ENCODE measurements at regions not wholly inside any gene's neighbourhood (a gene's known extent, or its start where the extent isn't known, plus 50 kb on each side); places are given as distances from the start of the nearest gene placed in this dataset.
A peak's percentile ranks its signal among the peaks of the same experiment; 100 is the strongest.
"Not testable (repeated sequence)": the region's sequence is repeated elsewhere in the genome, so short reads cannot be mapped to it uniquely, and the experiment has no call there.

- Histone ChIP-seq H3K27ac (no peak overlapping the region), H3K9me3 (replicated peaks) (no peaks in the 10 kb centered on the region), H3K36me3 (no peaks in the 10 kb centered on the region), H3K4me1 (no peaks in the 10 kb centered on the region), H3K27me3 (no peaks in the 10 kb centered on the region; the same call in 1 of the 2 replicates), H3K4me3 (no peak overlapping the region)
- no peak for DNase-seq
These were observed 150.1 kb upstream of the STK32A start for GRCh38 chr5:147084702-147085101.

DNA sequence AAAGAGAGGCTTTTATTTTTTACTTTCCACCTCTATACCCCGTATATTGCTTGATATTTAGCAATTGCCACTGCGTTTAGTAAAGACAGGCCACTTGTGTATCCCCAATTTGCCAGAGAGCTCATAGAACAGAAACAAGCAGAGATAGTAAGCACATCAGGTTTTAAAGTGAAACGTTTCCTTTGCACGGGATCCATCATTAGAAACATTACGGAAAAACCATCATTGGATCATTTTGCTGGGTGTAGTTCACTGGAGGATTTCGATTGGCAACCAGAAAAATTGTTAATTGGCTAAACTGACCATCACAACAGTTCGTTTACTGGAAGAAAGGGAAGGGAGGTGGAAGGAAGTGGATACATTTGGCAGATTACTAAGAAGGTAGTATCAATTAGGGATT, 149.4 kb upstream of the STK32A start:
- Histone ChIP-seq H3K9me3 (replicated peaks) (no peaks in the 10 kb centered on the region), H3K27ac (no peak overlapping the region), H3K4me3 (no peak overlapping the region), H3K36me3 (no peaks in the 10 kb centered on the region), H3K4me1 (no peaks in the 10 kb centered on the region), H3K27me3 (no peaks in the 10 kb centered on the region; the same call in 1 of the 2 replicates)
- no peak for DNase-seq

DNA sequence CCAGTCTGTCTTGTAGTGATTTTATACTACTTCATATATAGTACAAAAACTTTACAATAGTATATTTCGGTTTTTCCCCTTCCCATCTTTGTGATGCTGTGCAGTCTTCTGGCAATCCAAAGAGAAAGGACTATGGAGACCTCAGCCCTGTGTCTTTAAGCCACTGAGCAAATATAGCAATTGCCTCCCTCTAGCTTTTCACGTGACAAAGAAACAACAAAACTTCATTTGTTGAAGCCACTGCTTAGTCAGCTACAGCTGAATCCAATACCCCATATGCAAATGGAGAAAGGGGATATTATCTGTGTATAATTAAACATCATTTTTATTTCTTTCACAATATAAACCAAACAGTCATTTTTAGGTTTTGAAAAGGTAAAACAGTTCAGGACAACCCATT, 142.8 kb upstream of the STK32A start:
- H3K4me3 ChIP-seq, result no peak overlapping the region
- no peaks in the 10 kb centered on the region for H3K36me3 ChIP-seq
- no peaks in the 10 kb centered on the region for H3K9me3 ChIP-seq (replicated peaks)
- DNase-seq, result no peak
- H3K27ac ChIP-seq, result no peak overlapping the region
- no peaks in the 10 kb centered on the region for H3K27me3 ChIP-seq
- no peaks in the 10 kb centered on the region for H3K4me1 ChIP-seq

GRCh38 chr5:147093138-147093537, 141.7 kb upstream of the STK32A start:
- no peak for DNase-seq
- Histone ChIP-seq H3K4me3 (no peak overlapping the region), H3K27me3 (no peaks in the 10 kb centered on the region)

GRCh38 chr5:147095740-147096139, 139.1 kb upstream of the STK32A start:
- peaks cover 2% of the 10 kb centered on the region; the same call in 1 of the 2 replicates for H3K4me1 ChIP-seq
- no peak for DNase-seq
- no peak overlapping the region for H3K27ac ChIP-seq
- no peaks in the 10 kb centered on the region for H3K9me3 ChIP-seq (replicated peaks)
- no peak overlapping the region for H3K4me3 ChIP-seq
- H3K36me3 ChIP-seq, result no peaks in the 10 kb centered on the region
- H3K27me3 ChIP-seq, result no peaks in the 10 kb centered on the region; the same call in 1 of the 2 replicates

More at GRCh38 chr5:147093138-147093537, 141.7 kb upstream of the STK32A start:
- Histone ChIP-seq H3K36me3 (no peaks in the 10 kb centered on the region), H3K27ac (no peak overlapping the region), H3K4me1 (0 out of 2 replicates have a peak, but pooled peaks cover 2% of the 10 kb centered on the region), H3K9me3 (replicated peaks) (no peaks in the 10 kb centered on the region)

DNA sequence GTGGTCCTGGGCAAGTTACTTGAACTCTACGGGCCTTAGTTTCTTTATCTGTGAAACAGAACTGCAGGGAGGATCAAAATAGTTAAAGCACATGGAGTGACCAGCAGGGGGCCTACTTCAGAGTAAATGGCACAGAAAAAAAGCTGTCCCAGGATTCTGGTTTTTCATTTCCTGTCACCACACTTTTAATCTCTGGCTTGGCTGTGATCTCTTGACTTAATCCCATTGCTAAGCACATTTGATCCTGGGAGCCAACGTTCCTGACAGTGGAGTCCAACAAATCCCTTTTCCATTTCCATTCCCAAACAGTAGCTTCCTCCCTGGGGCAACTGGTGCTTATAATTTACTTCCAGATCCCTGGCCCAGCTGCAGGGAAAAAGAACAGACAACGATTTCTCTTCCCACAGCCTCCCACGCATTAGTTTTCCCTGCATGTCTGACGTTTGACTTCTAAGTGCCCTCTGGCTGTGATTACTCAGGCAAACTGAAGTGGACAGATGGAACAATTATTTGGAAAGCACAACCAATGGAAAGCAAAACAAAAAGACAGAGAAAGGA, 136.5 kb upstream of the STK32A start:
- DNase-seq, result peak; percentile 68 to 85
- Histone ChIP-seq H3K36me3 (no peaks in the 10 kb centered on the region), H3K27ac (no peak overlapping the region), H3K9me3 (replicated peaks) (no peaks in the 10 kb centered on the region), H3K27me3 (no peaks in the 10 kb centered on the region; the same call in 1 of the 2 replicates), H3K4me1 (peaks cover 2% of the 10 kb centered on the region; the same call in 1 of the 2 replicates), H3K4me3 (no peak overlapping the region)

GRCh38 chr5:147101659-147102369, 133.0 kb upstream of the STK32A start:
- no peaks in the 10 kb centered on the region for H3K36me3 ChIP-seq
- DNase-seq, result no peak

GRCh38 chr5:147112899-147113298, 121.9 kb upstream of the STK32A start:
- DNase-seq, result no peak
- H3K27me3 ChIP-seq, result no peaks in the 10 kb centered on the region; the same call in 1 of the 2 replicates
- H3K4me1 ChIP-seq, result no peaks in the 10 kb centered on the region

More at GRCh38 chr5:147101659-147102369, 133.0 kb upstream of the STK32A start:
- no peaks in the 10 kb centered on the region for H3K9me3 ChIP-seq (replicated peaks)
- no peak overlapping the region for H3K27ac ChIP-seq
- no peaks in the 10 kb centered on the region; the same call in 1 of the 2 replicates for H3K27me3 ChIP-seq
- peaks cover 2% of the 10 kb centered on the region; the same call in 1 of the 2 replicates for H3K4me1 ChIP-seq
- H3K4me3 ChIP-seq, result no peak overlapping the region

DNA sequence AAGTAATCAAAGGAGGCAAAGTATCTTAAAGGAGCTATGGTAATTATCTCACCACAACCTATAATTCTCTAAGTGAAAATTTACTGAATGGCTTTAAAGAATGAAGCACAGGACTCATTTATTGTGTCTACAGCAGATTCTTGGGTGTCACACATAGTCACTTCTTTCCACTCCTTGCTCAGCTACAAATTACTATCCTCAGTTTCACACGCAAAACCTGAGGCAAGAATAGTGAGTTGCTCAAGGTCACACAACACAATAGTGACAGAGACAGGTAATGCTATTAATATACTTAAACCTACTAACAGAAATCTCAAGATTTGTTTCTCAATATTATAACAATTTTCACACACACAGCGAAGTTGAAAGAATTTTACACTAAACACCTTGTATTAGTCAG, 120.9 kb upstream of the STK32A start:
- no peak overlapping the region for H3K4me3 ChIP-seq
- no peaks in the 10 kb centered on the region for H3K9me3 ChIP-seq (replicated peaks)
- no peaks in the 10 kb centered on the region for H3K4me1 ChIP-seq
- no peak for DNase-seq
- H3K36me3 ChIP-seq, result no peaks in the 10 kb centered on the region
- no peak overlapping the region for H3K27ac ChIP-seq
- no peaks in the 10 kb centered on the region; the same call in 1 of the 2 replicates for H3K27me3 ChIP-seq

More at GRCh38 chr5:147112899-147113298, 121.9 kb upstream of the STK32A start:
- H3K9me3 ChIP-seq (replicated peaks), result no peaks in the 10 kb centered on the region
- no peak overlapping the region for H3K4me3 ChIP-seq
- H3K36me3 ChIP-seq, result no peaks in the 10 kb centered on the region
- H3K27ac ChIP-seq, result no peak overlapping the region

DNA sequence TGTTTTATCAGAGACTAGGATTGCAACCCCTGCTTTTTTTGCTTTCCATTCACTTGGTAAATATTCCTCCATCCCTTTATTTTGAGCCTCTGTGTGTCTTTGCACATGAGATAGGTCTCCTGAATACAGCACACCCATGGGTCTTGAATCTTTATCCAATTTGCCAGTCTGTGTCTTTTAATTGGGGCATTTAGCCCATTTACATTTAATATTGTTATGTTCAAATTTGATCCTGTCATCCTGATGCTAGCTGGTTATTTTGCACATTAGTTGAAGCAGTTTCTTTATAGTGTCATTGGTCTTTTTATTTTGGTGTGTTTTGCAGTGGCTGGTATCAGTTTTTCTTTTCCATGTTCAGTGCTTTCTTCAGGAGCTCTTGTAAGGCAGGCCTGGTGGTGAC, 95.1 kb upstream of the STK32A start:
- not testable (repeated sequence) for H3K4me1 ChIP-seq; H3K27me3 ChIP-seq; H3K4me3 ChIP-seq; H3K9me3 ChIP-seq (replicated peaks); H3K27ac ChIP-seq; DNase-seq; H3K36me3 ChIP-seq

- no peaks in the 10 kb centered on the region for H3K27me3 ChIP-seq
- DNase-seq, result no peak
- no peaks in the 10 kb centered on the region for H3K9me3 ChIP-seq (replicated peaks)
- no peaks in the 10 kb centered on the region for H3K36me3 ChIP-seq
- no peak overlapping the region for H3K27ac ChIP-seq
- no peak overlapping the region for H3K4me3 ChIP-seq
- H3K4me1 ChIP-seq, result no peaks in the 10 kb centered on the region
These were observed 94.3 kb upstream of the STK32A start for GRCh38 chr5:147140558-147140957.

DNA sequence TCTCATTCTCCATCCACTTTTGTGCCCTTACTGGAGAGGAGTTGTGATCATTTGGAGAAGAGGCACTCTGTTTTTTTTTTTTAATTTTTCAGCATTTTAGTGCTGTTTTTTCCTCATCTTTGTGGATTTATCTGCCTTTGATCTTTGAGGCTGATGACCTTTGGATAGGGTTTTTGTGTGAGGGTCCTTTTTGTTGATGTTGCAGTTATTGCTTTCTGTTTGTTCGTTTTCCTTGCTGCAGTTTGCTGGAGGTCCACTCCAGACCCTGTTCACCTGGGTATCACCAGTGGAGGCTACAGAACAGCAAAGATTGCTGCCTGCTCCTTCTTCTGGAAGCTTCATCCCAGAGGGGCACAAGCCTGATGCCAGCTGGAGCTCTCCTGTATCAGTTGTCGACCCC, 93.2 kb upstream of the STK32A start:
- H3K9me3 ChIP-seq (replicated peaks); DNase-seq; H3K4me1 ChIP-seq; H3K27me3 ChIP-seq; H3K27ac ChIP-seq; H3K4me3 ChIP-seq; H3K36me3 ChIP-seq: not testable (repeated sequence)

GRCh38 chr5:147143215-147143614, 91.6 kb upstream of the STK32A start:
- H3K4me3 ChIP-seq, result no peak overlapping the region
- no peaks in the 10 kb centered on the region for H3K27me3 ChIP-seq
- H3K36me3 ChIP-seq, result no peaks in the 10 kb centered on the region
- no peak overlapping the region for H3K27ac ChIP-seq
- no peaks in the 10 kb centered on the region for H3K4me1 ChIP-seq
- DNase-seq, result no peak
- H3K9me3 ChIP-seq (replicated peaks), result no peaks in the 10 kb centered on the region

DNA sequence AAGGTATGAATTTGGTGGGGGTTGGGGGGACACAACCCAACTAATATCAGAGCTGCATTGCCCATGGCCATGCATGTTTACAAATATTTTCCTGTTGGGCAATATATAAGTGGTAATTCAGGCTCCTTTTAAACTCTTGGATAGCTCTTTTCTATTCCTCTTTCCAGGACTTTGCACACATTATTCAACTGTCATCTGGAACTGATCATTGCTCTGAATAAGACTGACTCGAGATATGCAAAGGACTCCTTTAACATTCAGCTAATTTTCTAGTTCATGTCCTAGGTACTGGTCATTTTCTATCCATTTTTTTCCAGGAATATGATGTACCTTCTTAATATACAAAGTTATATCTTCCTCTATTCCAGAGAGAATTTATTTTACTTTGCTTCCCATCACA, 89.5 kb upstream of the STK32A start:
- H3K4me3 ChIP-seq, result no peak overlapping the region
- no peaks in the 10 kb centered on the region for H3K4me1 ChIP-seq
- no peaks in the 10 kb centered on the region for H3K27me3 ChIP-seq
- H3K36me3 ChIP-seq, result no peaks in the 10 kb centered on the region
- H3K27ac ChIP-seq, result no peak overlapping the region
- H3K9me3 ChIP-seq (replicated peaks), result no peaks in the 10 kb centered on the region
- no peak for DNase-seq

DNA sequence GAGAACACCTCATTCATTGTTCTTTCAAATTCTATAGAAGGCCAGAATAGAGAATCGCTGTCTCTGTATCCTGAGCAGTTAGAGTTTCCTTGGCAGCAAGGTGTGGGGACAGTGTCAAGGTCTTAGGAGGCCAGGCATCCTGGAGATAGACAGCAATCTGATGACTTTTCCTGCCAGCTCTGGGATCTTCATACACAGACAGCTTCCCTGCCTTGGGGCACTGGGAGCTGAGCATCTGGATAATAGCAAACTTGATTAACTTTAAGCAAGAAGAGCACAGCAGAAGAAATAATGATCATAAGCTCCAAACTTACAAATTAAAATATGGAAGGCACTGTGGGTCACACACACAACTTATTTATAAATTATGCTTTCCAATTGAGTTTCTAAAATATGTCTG, 86.1 kb upstream of the STK32A start:
- Histone ChIP-seq H3K27ac (no peak overlapping the region), H3K4me3 (no peak overlapping the region), H3K9me3 (replicated peaks) (no peaks in the 10 kb centered on the region), H3K4me1 (no peaks in the 10 kb centered on the region), H3K36me3 (no peaks in the 10 kb centered on the region), H3K27me3 (no peaks in the 10 kb centered on the region)
- DNase-seq, result no peak

DNA sequence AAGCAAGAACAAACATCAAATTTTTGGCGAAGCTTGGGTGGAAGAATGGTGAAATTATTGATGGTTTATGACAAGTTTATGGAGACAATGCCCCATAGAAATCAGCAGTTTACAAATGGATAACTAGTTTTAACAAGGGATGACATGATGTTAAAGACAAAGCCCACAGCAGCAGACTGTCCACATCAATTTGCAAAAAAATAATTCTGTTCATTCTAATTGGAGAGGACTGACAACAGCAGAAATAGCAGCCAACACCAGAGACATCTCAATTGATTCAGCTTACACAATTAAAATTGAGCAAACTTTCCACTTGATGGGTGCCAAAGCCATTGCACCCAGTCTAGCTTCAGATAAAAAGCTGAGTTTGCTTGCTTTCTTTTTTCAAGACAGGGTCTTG, 82.7 kb upstream of the STK32A start:
- H3K27me3 ChIP-seq, result no peaks in the 10 kb centered on the region
- DNase-seq, result no peak
- no peaks in the 10 kb centered on the region for H3K4me1 ChIP-seq
- H3K4me3 ChIP-seq, result no peak overlapping the region
- H3K36me3 ChIP-seq, result no peaks in the 10 kb centered on the region
- no peak overlapping the region for H3K27ac ChIP-seq
- no peaks in the 10 kb centered on the region for H3K9me3 ChIP-seq (replicated peaks)
